Muscle of leg (tissue), 3 donors: ENCODE measurements at regions not wholly inside any gene's neighbourhood (a gene's known extent, or its start where the extent isn't known, plus 50 kb on each side); places are given as distances from the start of the nearest gene placed in this dataset.

Source experiments
- DNase-seq: peaks from one replicate; pipeline ENCODE4 v3.0.0; 2013
- H3K27ac ChIP-seq: one replicate; pipeline ENCODE4 v1.5.1; 2013; ENCODE audit warnings: mild to moderate bottlenecking, low read length, control low read depth
- H3K27me3 ChIP-seq: one replicate; pipeline ENCODE4 v1.6.1; 2013; ENCODE audit warnings: low read length; ENCODE audit not compliant: control insufficient read depth, insufficient read depth
- H3K36me3 ChIP-seq: one replicate; pipeline ENCODE4 v1.6.1; 2013; ENCODE audit warnings: low read length; ENCODE audit not compliant: control insufficient read depth, insufficient read depth
- H3K4me1 ChIP-seq: one replicate; pipeline ENCODE4 v1.6.1; 2013; ENCODE audit warnings: low read length; ENCODE audit not compliant: control insufficient read depth, insufficient read depth
- H3K4me3 ChIP-seq: one replicate; pipeline ENCODE4 v1.5.1; 2013; ENCODE audit warnings: low read length, control low read depth
- H3K9me3 ChIP-seq: replicated peaks from 2 replicates; pipeline ENCODE4 v1.6.1; 2013; ENCODE audit warnings: low read depth, low read length; ENCODE audit not compliant: control insufficient read depth
- WGBS: methylation state at CpG from one replicate; pipeline ENCODE4 v1.1.5; 2013; ENCODE audit warnings: missing lambda C conversion rate; ENCODE audit not compliant: insufficient coverage; 5-methylcytosine and 5-hydroxymethylcytosine counted together

DNA sequence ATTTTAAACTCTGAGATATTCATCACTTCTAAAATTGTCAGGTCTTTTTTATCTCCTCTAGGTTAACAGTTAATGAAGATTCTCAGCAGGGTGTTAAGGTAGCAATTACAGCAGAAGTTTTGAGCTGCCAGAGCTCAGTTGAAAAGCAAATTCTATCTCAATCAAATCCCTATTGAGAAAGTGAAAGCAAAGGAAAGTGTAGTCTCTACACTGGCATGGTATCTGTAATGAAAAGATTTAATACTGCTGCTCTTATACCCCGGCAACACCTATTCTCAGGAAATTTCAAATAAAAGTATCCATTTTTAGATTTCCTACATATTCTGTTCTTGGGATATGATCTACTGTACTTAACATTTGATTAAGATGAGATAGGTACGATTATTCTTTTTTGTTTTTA lies 913.5 kb downstream of the MRPL39 start:
- no peaks in the 10 kb centered on the region for H3K27me3 ChIP-seq
- H3K4me1 ChIP-seq, result no peaks in the 10 kb centered on the region
- no peak overlapping the region for H3K4me3 ChIP-seq
- H3K27ac ChIP-seq, result no peak overlapping the region
- H3K9me3 ChIP-seq, result no peaks in the 10 kb centered on the region
- DNase-seq, result no peak
- no peaks in the 10 kb centered on the region for H3K36me3 ChIP-seq
- no CpG with 5 or more reads among the region's 2 CpGs for WGBS

- H3K9me3 ChIP-seq, result no peaks in the 10 kb centered on the region
- no peaks in the 10 kb centered on the region for H3K36me3 ChIP-seq
- no peak overlapping the region for H3K4me3 ChIP-seq
- no peak overlapping the region for H3K27ac ChIP-seq
- no peaks in the 10 kb centered on the region for H3K27me3 ChIP-seq
- DNase-seq, result no peak
- no CpG with 5 or more reads among the region's 2 CpGs for WGBS
- no peaks in the 10 kb centered on the region for H3K4me1 ChIP-seq
Observed at GRCh38 chr21:24681456-24681855, 925.8 kb downstream of the MRPL39 start.

DNA sequence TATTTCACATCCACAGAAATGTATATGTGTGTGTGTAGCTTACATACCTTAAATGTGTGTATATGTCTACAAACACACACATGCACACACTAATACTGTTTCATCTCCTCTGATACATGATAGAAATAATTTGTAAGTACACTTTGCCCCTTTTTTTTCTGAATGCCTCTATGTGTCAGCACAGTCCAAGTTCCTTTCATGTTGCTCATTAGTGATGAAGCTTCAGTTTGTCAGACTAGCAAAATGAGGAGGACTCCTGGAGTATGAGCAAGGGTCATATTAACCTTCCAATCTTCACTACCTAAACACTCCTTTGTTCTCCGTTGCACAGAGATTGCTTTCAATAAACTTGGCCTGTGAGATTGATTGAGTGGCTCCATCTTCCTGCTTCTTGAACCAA lies 935.4 kb downstream of the MRPL39 start:
- WGBS, result no CpG with 5 or more reads among the region's 1 CpG
- H3K9me3 ChIP-seq, result no peaks in the 10 kb centered on the region
- H3K27me3 ChIP-seq, result no peaks in the 10 kb centered on the region
- no peak for DNase-seq
- no peaks in the 10 kb centered on the region for H3K4me1 ChIP-seq
- no peak overlapping the region for H3K4me3 ChIP-seq
- no peaks in the 10 kb centered on the region for H3K36me3 ChIP-seq
- no peak overlapping the region for H3K27ac ChIP-seq

DNA sequence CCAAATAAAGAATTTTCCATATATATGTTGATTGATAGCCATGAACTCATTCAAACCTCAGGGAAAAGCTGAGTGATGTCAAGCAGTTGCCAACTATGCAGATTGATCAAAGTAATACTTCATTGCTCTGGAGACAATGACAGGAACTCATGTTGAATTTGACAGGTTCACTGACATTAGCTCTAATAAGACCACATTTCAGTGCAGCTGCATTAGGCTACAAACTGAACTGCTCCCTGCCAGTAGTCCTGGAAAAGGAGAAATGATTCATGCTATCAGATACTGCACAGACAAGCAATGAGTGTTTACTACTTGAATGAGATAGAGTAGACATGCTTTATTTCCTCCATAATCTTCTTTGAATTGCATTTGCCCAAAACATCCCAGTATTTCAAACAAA lies 948.4 kb downstream of the MRPL39 start:
- H3K27ac ChIP-seq, result no peak overlapping the region
- no peaks in the 10 kb centered on the region for H3K9me3 ChIP-seq
- no peaks in the 10 kb centered on the region for H3K36me3 ChIP-seq
- H3K4me1 ChIP-seq, result no peaks in the 10 kb centered on the region
- H3K4me3 ChIP-seq, result no peak overlapping the region
- peak; percentile 4 for DNase-seq
- H3K27me3 ChIP-seq, result no peaks in the 10 kb centered on the region

- WGBS, result 75% methylated on average over 1 of the region's 1 CpG
- DNase-seq, result no peak
Observed at GRCh38 chr21:24658026-24658425, 949.3 kb downstream of the MRPL39 start.

DNA sequence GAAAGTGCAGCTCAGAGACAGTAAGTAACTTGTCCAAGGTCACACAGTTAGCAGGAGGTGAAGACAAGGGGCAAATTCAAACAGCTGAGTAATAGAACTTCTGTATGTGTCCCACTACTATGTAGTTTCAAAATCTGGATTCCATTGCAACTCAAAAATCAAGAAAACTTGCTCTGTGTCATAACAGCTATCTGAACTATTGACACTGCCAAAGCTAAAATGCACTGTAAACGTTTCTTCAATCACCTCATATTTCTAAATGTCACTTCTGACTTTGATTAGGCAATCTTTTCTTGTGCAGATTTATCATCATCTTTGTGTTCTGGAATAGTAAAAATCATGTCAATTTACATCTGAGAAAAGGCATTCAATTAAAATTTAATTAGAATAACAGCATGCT lies 957.6 kb downstream of the MRPL39 start:
- no peak overlapping the region for H3K27ac ChIP-seq
- no peak for DNase-seq
- no CpG with 5 or more reads among the region's 1 CpG for WGBS

More at GRCh38 chr21:24658026-24658425, 949.3 kb downstream of the MRPL39 start:
- Histone ChIP-seq H3K27ac (no peak overlapping the region), H3K36me3 (no peaks in the 10 kb centered on the region), H3K4me3 (no peak overlapping the region), H3K4me1 (no peaks in the 10 kb centered on the region), H3K27me3 (no peaks in the 10 kb centered on the region), H3K9me3 (no peaks in the 10 kb centered on the region)

GRCh38 chr21:24636696-24637095 lies 970.6 kb downstream of the MRPL39 start:
- H3K36me3 ChIP-seq, result no peaks in the 10 kb centered on the region
- H3K4me1 ChIP-seq, result no peaks in the 10 kb centered on the region
- H3K27me3 ChIP-seq, result no peaks in the 10 kb centered on the region
- no CpG with 5 or more reads among the region's 4 CpGs for WGBS
- H3K4me3 ChIP-seq, result no peak overlapping the region
- H3K27ac ChIP-seq, result no peak overlapping the region
- peak; percentile 70 for DNase-seq
- H3K9me3 ChIP-seq, result no peaks in the 10 kb centered on the region

More for the DNA sequence above, 957.6 kb downstream of the MRPL39 start:
- Histone ChIP-seq H3K4me3 (no peak overlapping the region), H3K27me3 (no peaks in the 10 kb centered on the region), H3K36me3 (no peaks in the 10 kb centered on the region), H3K4me1 (no peaks in the 10 kb centered on the region), H3K9me3 (no peaks in the 10 kb centered on the region)

- no peaks in the 10 kb centered on the region for H3K36me3 ChIP-seq
- no peak overlapping the region for H3K27ac ChIP-seq
- DNase-seq, result no peak
- no peaks in the 10 kb centered on the region for H3K4me1 ChIP-seq
- H3K9me3 ChIP-seq, result no peaks in the 10 kb centered on the region
- WGBS, result no CpG with 5 or more reads among the region's 3 CpGs
- no peaks in the 10 kb centered on the region for H3K27me3 ChIP-seq
- H3K4me3 ChIP-seq, result no peak overlapping the region
Observed at GRCh38 chr21:24634749-24635148, 972.5 kb downstream of the MRPL39 start.

GRCh38 chr21:24628536-24628935 lies 978.7 kb downstream of the MRPL39 start:
- Histone ChIP-seq H3K4me1 (no peaks in the 10 kb centered on the region), H3K9me3 (no peaks in the 10 kb centered on the region), H3K4me3 (no peak overlapping the region), H3K36me3 (no peaks in the 10 kb centered on the region), H3K27ac (peak overlapping the region; percentile 17), H3K27me3 (no peaks in the 10 kb centered on the region)
- WGBS, result no CpG with 5 or more reads among the region's 1 CpG
- no peak for DNase-seq

DNA sequence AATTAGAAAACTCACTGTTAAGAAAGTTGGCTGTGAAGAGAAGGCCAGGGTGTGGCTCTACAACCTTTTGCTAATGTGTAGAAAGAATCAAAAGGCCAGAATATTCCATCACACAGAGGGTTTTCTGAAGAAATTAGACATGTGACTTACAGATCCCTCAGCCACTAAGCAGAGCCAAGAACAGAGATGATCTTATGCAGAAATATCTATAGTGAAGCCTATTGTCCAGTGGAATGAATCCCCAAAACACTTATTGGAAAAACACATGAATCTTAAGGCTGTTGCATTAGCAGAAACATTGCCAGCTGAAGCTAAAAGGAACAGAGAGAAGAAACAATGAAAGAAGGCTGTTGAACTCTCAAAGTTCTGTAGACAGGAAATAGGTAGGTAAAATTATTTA lies 979.2 kb downstream of the MRPL39 start:
- Histone ChIP-seq H3K9me3 (no peaks in the 10 kb centered on the region), H3K27me3 (no peaks in the 10 kb centered on the region), H3K4me1 (no peaks in the 10 kb centered on the region), H3K36me3 (no peaks in the 10 kb centered on the region), H3K4me3 (no peak overlapping the region), H3K27ac (peak overlapping the region; percentile 42)
- DNase-seq, result peak; percentile 92

GRCh38 chr21:24617819-24618218 lies 989.5 kb downstream of the MRPL39 start:
- Histone ChIP-seq H3K9me3 (peaks cover 2% of the 10 kb centered on the region), H3K4me1 (no peaks in the 10 kb centered on the region), H3K27ac (no peak overlapping the region), H3K27me3 (no peaks in the 10 kb centered on the region), H3K4me3 (no peak overlapping the region), H3K36me3 (no peaks in the 10 kb centered on the region)
- WGBS, result no CpG with 5 or more reads among the region's 2 CpGs
- peak; percentile 56 for DNase-seq
